ENCODE measurements at regions not wholly inside any gene's neighbourhood (a gene's known extent, or its start where the extent isn't known, plus 50 kb on each side); places are given as distances from the start of the nearest gene placed in this dataset.
"Not testable (repeated sequence)": the region's sequence is repeated elsewhere in the genome, so short reads cannot be mapped to it uniquely, and the experiment has no call there.

- no peaks in the 10 kb centered on the region; the same call in 1 of the 2 replicates for H3K4me1 ChIP-seq (ENCODE audit: control insufficient read depth, insufficient read depth, low read length)
- 0 out of 2 replicates have a peak, but pooled peaks cover 2% of the 10 kb centered on the region for H3K36me3 ChIP-seq (ENCODE audit: control insufficient read depth, insufficient read depth, low read length)
- no peak overlapping the region for H3K27ac ChIP-seq (ENCODE audit: low read depth, low read length)
- H3K9me3 ChIP-seq (ENCODE audit: control insufficient read depth, insufficient read depth, low read length), result no peaks in the 10 kb centered on the region
- H3K27me3 ChIP-seq (ENCODE audit: control insufficient read depth, insufficient read depth, low read length), result no peaks in the 10 kb centered on the region
- H3K4me3 ChIP-seq (ENCODE audit: low read depth, low read length), result no peak overlapping the region
- H3K9ac ChIP-seq (ENCODE audit: low read depth, low read length), result no peak overlapping the region
These were observed 110.3 kb upstream of the SP8 start for GRCh38 chr7:20896996-20897395.

- Histone ChIP-seq H3K4me1 (ENCODE audit: control insufficient read depth, insufficient read depth, low read length) (peaks cover 5% of the 10 kb centered on the region; the same call in 1 of the 2 replicates), H3K9me3 (ENCODE audit: control insufficient read depth, insufficient read depth, low read length) (no peaks in the 10 kb centered on the region), H3K27me3 (ENCODE audit: control insufficient read depth, insufficient read depth, low read length) (no peaks in the 10 kb centered on the region), H3K27ac (ENCODE audit: low read depth, low read length) (no peak overlapping the region), H3K36me3 (ENCODE audit: control insufficient read depth, insufficient read depth, low read length) (no peaks in the 10 kb centered on the region), H3K9ac (ENCODE audit: low read depth, low read length) (no peak overlapping the region), H3K4me3 (ENCODE audit: low read depth, low read length) (no peak overlapping the region)
These were observed 120.2 kb upstream of the SP8 start for GRCh38 chr7:20906801-20907453.

GRCh38 chr7:20911081-20911480 is 124.4 kb upstream of the SP8 start:
- Histone ChIP-seq H3K27me3 (ENCODE audit: control insufficient read depth, insufficient read depth, low read length) (no peaks in the 10 kb centered on the region), H3K4me3 (ENCODE audit: low read depth, low read length) (no peak overlapping the region), H3K9ac (ENCODE audit: low read depth, low read length) (no peak overlapping the region), H3K4me1 (ENCODE audit: control insufficient read depth, insufficient read depth, low read length) (peaks cover 5% of the 10 kb centered on the region; the same call in 1 of the 2 replicates), H3K9me3 (ENCODE audit: control insufficient read depth, insufficient read depth, low read length) (no peaks in the 10 kb centered on the region), H3K27ac (ENCODE audit: low read depth, low read length) (no peak overlapping the region), H3K36me3 (ENCODE audit: control insufficient read depth, insufficient read depth, low read length) (no peaks in the 10 kb centered on the region)

GRCh38 chr7:20913853-20914252 is 127.2 kb upstream of the SP8 start:
- H3K4me3 ChIP-seq (ENCODE audit: low read depth, low read length), result no peak overlapping the region
- H3K36me3 ChIP-seq (ENCODE audit: control insufficient read depth, insufficient read depth, low read length), result no peaks in the 10 kb centered on the region
- no peaks in the 10 kb centered on the region for H3K9me3 ChIP-seq (ENCODE audit: control insufficient read depth, insufficient read depth, low read length)
- H3K27me3 ChIP-seq (ENCODE audit: control insufficient read depth, insufficient read depth, low read length), result no peaks in the 10 kb centered on the region
- no peak overlapping the region for H3K9ac ChIP-seq (ENCODE audit: low read depth, low read length)
- H3K27ac ChIP-seq (ENCODE audit: low read depth, low read length), result no peak overlapping the region
- 0 out of 2 replicates have a peak, but pooled peaks cover 3% of the 10 kb centered on the region for H3K4me1 ChIP-seq (ENCODE audit: control insufficient read depth, insufficient read depth, low read length)

GRCh38 chr7:20916311-20916710 is 129.6 kb upstream of the SP8 start:
- no peaks in the 10 kb centered on the region for H3K36me3 ChIP-seq (ENCODE audit: control insufficient read depth, insufficient read depth, low read length)
- H3K9ac ChIP-seq (ENCODE audit: low read depth, low read length), result no peak overlapping the region
- H3K27me3 ChIP-seq (ENCODE audit: control insufficient read depth, insufficient read depth, low read length), result no peaks in the 10 kb centered on the region
- H3K4me3 ChIP-seq (ENCODE audit: low read depth, low read length), result no peak overlapping the region
- H3K4me1 ChIP-seq (ENCODE audit: control insufficient read depth, insufficient read depth, low read length), result 0 out of 2 replicates have a peak, but pooled peaks cover 3% of the 10 kb centered on the region
- H3K9me3 ChIP-seq (ENCODE audit: control insufficient read depth, insufficient read depth, low read length), result no peaks in the 10 kb centered on the region
- H3K27ac ChIP-seq (ENCODE audit: low read depth, low read length), result no peak overlapping the region

GRCh38 chr7:20917603-20918002 is 130.9 kb upstream of the SP8 start:
- no peak overlapping the region for H3K27ac ChIP-seq (ENCODE audit: low read depth, low read length)
- H3K4me1 ChIP-seq (ENCODE audit: control insufficient read depth, insufficient read depth, low read length), result 0 out of 2 replicates have a peak, but pooled peaks cover 3% of the 10 kb centered on the region

GRCh38 chr7:20918156-20918555 is 131.5 kb upstream of the SP8 start:
- no peak overlapping the region for H3K27ac ChIP-seq (ENCODE audit: low read depth, low read length)
- H3K9ac ChIP-seq (ENCODE audit: low read depth, low read length), result no peak overlapping the region
- H3K36me3 ChIP-seq (ENCODE audit: control insufficient read depth, insufficient read depth, low read length), result no peaks in the 10 kb centered on the region
- H3K27me3 ChIP-seq (ENCODE audit: control insufficient read depth, insufficient read depth, low read length), result no peaks in the 10 kb centered on the region
- H3K4me1 ChIP-seq (ENCODE audit: control insufficient read depth, insufficient read depth, low read length), result 0 out of 2 replicates have a peak, but pooled peaks cover 3% of the 10 kb centered on the region
- H3K4me3 ChIP-seq (ENCODE audit: low read depth, low read length), result no peak overlapping the region
- no peaks in the 10 kb centered on the region for H3K9me3 ChIP-seq (ENCODE audit: control insufficient read depth, insufficient read depth, low read length)

More at GRCh38 chr7:20917603-20918002, 130.9 kb upstream of the SP8 start:
- no peak overlapping the region for H3K9ac ChIP-seq (ENCODE audit: low read depth, low read length)
- no peaks in the 10 kb centered on the region for H3K9me3 ChIP-seq (ENCODE audit: control insufficient read depth, insufficient read depth, low read length)
- no peak overlapping the region for H3K4me3 ChIP-seq (ENCODE audit: low read depth, low read length)
- no peaks in the 10 kb centered on the region for H3K27me3 ChIP-seq (ENCODE audit: control insufficient read depth, insufficient read depth, low read length)
- no peaks in the 10 kb centered on the region for H3K36me3 ChIP-seq (ENCODE audit: control insufficient read depth, insufficient read depth, low read length)

GRCh38 chr7:20927178-20927577 is 140.5 kb upstream of the SP8 start:
- not testable (repeated sequence) for H3K36me3 ChIP-seq (ENCODE audit: control insufficient read depth, insufficient read depth, low read length); H3K27me3 ChIP-seq (ENCODE audit: control insufficient read depth, insufficient read depth, low read length); H3K4me1 ChIP-seq (ENCODE audit: control insufficient read depth, insufficient read depth, low read length); H3K4me3 ChIP-seq (ENCODE audit: low read depth, low read length); H3K9ac ChIP-seq (ENCODE audit: low read depth, low read length); H3K27ac ChIP-seq (ENCODE audit: low read depth, low read length); H3K9me3 ChIP-seq (ENCODE audit: control insufficient read depth, insufficient read depth, low read length)

- Histone ChIP-seq H3K4me3 (ENCODE audit: low read depth, low read length) (no peak overlapping the region), H3K9me3 (ENCODE audit: control insufficient read depth, insufficient read depth, low read length) (no peaks in the 10 kb centered on the region), H3K4me1 (ENCODE audit: control insufficient read depth, insufficient read depth, low read length) (no peaks in the 10 kb centered on the region), H3K27ac (ENCODE audit: low read depth, low read length) (no peak overlapping the region), H3K27me3 (ENCODE audit: control insufficient read depth, insufficient read depth, low read length) (no peaks in the 10 kb centered on the region), H3K36me3 (ENCODE audit: control insufficient read depth, insufficient read depth, low read length) (no peaks in the 10 kb centered on the region), H3K9ac (ENCODE audit: low read depth, low read length) (no peak overlapping the region)
These were observed 141.3 kb upstream of the SP8 start for GRCh38 chr7:20927976-20928375.

GRCh38 chr7:20929199-20929598 is 142.5 kb upstream of the SP8 start:
- no peak overlapping the region for H3K4me3 ChIP-seq (ENCODE audit: low read depth, low read length)
- H3K27me3 ChIP-seq (ENCODE audit: control insufficient read depth, insufficient read depth, low read length), result no peaks in the 10 kb centered on the region
- H3K36me3 ChIP-seq (ENCODE audit: control insufficient read depth, insufficient read depth, low read length), result no peaks in the 10 kb centered on the region
- no peaks in the 10 kb centered on the region for H3K4me1 ChIP-seq (ENCODE audit: control insufficient read depth, insufficient read depth, low read length)
- no peak overlapping the region for H3K9ac ChIP-seq (ENCODE audit: low read depth, low read length)
- no peak overlapping the region for H3K27ac ChIP-seq (ENCODE audit: low read depth, low read length)
- no peaks in the 10 kb centered on the region for H3K9me3 ChIP-seq (ENCODE audit: control insufficient read depth, insufficient read depth, low read length)

- no peak overlapping the region for H3K9ac ChIP-seq (ENCODE audit: low read depth, low read length)
- H3K27me3 ChIP-seq (ENCODE audit: control insufficient read depth, insufficient read depth, low read length), result no peaks in the 10 kb centered on the region
- no peak overlapping the region for H3K4me3 ChIP-seq (ENCODE audit: low read depth, low read length)
- H3K4me1 ChIP-seq (ENCODE audit: control insufficient read depth, insufficient read depth, low read length), result no peaks in the 10 kb centered on the region
- H3K36me3 ChIP-seq (ENCODE audit: control insufficient read depth, insufficient read depth, low read length), result no peaks in the 10 kb centered on the region
- H3K9me3 ChIP-seq (ENCODE audit: control insufficient read depth, insufficient read depth, low read length), result no peaks in the 10 kb centered on the region
- H3K27ac ChIP-seq (ENCODE audit: low read depth, low read length), result no peak overlapping the region
These were observed 145.1 kb upstream of the SP8 start for GRCh38 chr7:20931739-20932138.

Data from HUES48 (cell line).